HG02759 (cell line): ENCODE measurements at regions not wholly inside any gene's neighbourhood (a gene's known extent, or its start where the extent isn't known, plus 50 kb on each side); places are given as distances from the start of the nearest gene placed in this dataset.

ENCODE experiments used
- ATAC-seq: cut with Tn5 transposase; IDR thresholded peaks from one replicate; pipeline ENCODE4 v1.9.1; 2021; ENCODE audit warnings: mild to moderate bottlenecking, moderate library complexity; ENCODE audit not compliant: unreplicated experiment

DNA sequence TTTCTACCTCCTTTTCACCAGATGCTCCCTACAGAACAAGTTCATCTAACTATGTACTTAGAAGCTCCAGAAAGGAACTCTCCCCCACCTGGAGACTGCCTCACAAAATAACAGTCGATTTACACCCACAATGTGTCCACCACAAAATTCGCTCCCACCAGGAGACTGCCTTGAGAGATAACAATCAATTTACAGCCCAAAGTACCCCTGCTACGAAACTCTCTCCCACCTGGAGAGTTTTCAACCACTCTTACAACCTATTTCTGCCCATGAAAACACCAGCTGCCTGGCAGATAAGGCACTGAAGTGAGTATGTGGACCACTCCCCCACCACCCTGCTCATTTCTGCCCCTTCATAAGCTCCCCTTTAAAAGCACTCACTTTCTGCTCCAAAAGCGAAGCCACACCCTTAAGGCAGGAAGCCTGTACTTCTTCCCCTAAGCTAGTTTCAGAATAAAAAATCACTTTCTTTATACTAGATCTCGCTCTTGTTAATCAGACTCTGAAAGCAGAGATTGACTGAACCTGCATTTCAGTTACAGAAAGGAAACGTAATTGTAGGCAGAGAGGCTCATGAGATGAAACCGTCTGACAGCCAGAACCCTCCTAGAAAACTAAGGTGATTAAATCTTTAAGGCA lies 94.4 kb upstream of the RBBP8 start:
- no peak for ATAC-seq

DNA sequence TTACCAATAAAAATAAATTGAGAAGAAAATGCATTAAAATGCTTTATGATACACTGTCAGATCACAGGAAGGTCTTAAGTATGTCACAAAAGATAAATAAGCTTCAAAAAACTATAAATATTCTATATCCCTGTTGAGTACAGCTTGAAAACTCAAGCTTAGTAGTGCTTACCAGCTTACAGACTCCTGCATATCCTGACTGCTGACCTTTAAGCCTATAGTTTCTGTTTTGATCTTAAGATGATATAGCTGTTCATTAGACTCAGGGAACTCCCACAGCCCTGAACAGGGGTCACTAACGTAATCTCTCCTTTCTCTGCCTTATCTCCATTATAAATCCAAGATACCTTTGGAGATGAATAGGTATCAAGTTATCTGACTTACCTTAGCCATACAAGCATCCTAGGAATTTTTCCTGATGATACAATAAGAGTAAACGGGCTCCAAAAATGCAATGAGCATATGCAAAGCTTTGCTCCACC lies 93.7 kb upstream of the RBBP8 start:
- ATAC-seq = no peak

DNA sequence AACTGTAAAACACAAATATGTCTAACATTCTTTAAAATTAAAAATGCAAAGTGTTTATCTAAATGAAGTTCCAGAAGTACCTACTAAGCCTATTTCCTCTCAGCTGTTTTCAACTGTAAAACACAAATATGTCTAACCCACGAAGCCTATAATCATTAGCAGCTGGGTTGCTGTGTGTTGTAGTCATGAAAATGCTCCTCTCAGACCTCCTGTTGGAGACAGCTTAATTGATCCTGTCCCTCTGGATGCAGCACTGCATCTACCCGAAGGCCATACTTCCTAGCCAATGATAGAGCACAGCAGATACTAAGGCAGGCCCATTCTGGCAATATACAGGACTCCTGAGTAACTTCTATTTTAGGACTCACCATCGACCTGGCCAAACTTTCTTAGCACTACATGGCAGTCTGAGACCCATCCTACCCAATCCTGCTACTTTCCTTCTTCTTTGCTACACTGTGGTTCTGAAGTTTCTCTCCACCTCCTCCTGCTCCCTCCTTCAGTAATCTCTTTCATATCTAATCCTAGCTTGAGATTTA lies 92.5 kb upstream of the RBBP8 start:
- no peak for ATAC-seq

DNA sequence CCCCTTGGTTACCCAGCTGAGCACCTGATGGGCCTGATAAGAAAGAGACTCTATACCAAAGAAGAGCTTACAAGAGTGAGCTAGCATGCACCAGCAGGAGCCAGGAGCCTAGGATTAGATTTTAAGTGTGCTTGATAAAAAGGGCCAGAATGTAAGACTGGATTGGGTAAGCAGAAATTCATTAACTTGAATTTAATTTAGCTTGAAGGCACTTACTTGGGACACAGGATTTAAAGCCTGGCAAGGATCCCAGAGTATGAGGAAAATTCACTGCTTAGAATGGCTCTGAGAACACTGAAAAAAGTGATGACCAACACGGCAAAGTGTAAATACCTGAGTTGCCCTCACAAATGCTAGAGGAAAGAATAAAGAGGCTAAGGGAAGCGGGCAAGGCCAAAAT lies 91.3 kb upstream of the RBBP8 start:
- ATAC-seq = no peak

DNA sequence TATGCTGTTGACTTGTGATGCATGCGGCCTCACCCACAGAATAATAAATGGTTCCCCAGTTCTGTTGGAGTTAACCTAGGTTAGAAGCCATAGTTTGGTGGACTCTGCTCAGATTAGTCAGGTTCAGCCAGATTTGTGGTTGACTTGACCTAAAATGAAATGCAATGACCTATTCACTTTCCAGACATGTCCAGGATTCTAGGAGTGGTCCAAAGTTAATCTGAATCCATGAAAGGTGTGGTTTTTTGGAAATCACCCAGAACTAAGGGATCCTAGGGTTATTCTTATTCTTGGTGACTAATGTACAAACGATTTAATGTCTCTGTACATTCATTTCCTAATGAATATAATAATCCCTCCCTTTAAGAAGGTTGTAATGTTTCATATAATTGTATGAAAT lies 88.9 kb upstream of the RBBP8 start:
- no peak for ATAC-seq

DNA sequence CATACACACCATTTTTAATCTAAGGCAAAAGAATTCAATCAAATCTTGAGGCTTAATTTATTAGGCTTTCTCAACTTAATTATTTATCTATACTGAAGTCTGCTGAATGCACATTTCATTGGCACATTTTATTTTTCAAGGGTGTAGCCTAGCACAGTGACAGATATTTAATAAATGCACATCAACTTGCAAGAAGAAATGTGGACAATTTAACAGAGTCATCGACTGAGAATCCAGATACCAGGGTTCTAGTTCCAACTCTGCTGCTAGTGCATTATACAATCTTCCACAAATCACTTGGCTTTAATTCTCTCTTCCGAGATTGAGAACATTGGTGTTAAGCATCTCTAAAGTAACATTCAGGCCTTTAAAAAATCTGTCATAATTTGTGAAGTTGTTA lies 88.5 kb upstream of the RBBP8 start:
- ATAC-seq = no peak

DNA sequence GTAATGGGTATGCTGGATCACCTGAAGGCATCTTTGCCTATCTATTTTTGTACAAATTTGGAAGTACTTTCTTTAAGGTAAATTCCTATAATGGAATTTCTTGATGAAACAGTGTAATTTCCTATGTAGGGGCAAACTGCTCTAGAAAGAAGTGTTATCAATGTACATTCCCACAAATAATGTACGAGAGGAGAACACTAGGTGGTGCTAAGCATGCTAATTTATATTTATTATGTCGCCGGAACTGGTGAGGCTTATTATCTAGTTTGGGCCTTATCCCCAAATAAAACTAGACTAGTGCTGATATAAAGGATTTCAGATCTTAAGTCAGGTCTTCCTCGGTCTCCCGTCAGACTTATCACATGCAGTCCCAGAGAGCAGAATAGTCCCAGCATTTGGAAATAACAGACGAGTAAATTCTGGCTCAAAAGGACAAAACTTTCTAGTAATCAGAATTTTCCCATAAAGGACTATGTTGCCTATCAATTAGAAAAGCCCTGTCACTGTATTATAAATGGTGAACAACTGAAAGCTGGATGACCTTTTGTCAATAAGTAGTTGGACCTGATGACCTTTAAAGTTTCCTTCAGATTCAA lies 86.9 kb upstream of the RBBP8 start:
- no peak for ATAC-seq

DNA sequence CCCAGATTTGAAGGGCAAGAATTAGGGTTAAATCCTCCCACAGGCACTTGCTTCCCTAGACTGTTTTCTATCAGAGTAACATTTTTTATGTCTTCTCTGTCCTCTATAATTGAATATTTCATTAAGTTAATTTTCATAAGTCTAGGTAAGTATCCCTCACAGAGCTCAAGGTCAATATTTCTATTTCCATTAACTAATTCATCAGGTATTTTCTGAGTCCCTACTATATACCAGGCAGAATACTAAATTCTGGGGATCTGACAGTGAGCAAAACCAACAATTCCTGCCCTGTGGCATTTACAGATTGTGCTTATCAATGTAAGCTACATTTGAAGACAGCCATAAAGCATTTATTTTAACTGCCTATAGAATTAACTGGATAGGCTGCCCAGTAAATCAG lies 86.4 kb upstream of the RBBP8 start:
- no peak for ATAC-seq

DNA sequence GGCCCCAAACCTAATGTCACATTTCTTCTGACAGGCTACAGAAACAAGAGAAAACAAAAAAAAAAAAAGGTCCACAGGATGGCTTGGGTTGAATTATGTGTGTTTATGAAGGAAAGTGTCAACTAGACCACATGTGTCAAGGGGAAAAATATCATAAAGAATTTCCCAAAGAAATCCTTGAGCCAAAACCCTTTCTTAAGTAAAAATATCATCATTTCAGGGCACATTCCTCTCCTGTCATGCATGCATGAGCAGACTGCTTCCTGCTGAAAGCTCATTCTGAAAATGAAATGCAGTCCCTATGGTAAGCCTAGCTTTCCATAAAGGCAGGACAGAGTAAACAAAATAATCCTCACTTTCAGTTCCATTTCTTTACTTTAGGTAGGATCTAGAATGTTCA lies 85.7 kb upstream of the RBBP8 start:
- ATAC-seq = no peak

DNA sequence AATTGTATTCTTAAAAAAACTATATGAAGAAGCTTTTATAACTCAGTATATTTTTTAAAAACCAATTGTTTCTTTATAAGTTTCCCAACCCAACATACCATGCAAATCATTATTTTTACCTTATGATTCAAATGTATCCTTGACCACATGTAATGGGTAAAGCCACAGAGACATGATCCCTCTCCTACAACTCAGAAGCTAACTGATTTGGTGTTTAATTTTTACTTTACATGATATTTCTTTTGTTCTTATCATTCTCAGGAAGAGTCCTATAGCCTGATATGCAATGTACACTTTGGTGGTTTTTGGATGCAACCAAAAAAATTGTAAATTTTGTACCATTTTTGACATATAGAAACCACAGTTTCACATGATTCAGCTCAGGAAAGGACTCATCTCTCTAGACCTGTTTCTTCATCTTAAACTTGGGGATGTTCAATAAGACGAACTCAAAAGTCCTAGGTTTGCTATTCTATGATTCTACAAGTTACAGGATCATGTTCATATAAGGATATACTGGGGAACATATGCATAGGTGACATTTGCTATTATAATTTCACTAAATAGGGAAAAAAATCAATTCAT lies 85.2 kb upstream of the RBBP8 start:
- no peak for ATAC-seq

DNA sequence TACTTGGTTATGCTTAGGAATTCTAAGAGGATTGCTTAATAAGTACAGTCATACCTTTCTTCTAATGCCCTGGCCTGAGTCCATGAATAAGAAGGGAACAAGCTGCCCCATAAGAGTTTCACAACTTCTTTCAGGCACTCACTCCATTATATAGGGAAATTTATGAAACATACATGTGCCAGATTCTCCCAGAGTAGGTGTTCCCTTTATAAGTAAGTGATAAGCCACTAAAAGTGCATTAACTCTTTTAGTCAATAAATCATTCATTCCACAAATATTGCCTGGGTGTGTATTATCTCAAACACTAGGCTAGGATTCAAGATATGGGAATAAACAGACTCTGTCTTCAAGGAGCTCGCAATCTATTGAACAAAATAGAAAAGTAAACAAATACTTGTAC lies 84.5 kb upstream of the RBBP8 start:
- no peak for ATAC-seq

DNA sequence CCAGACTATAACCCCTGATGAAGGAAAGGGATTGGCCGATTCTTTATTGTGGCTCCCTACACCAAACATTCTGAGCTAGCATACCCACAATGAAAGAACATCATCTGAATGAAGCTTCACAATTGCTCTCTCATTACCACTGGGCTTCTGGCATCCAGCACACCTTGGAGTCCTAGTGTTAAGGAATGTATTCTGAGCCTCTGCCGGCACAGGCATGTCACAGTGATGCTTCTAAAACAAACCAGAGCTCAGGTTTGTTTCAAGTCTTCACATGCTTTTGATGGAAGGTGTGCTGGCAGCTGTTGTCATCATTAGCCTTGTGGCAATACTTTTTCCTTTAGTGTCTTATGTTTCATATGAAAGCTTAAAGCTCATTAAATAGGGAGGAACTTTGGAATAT lies 76.3 kb upstream of the RBBP8 start:
- no peak for ATAC-seq

DNA sequence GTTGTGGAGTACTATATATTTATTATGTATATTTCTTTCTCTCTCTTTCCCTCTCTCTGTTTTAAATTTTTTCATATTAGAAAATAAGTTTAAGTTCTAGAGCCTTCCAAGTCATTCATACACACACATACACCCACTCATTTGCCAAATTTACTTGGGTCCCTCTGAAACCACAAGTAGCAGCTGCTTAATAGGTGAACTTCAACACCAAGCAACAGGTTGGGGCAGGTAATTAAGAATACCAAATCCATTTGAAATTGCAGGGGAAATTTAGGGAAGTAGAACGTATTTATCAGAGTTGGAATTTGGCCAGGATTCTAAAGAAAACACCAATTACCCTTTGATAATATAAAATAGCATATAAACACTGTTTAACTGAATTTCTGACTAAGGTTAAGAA lies 75.0 kb upstream of the RBBP8 start:
- ATAC-seq = no peak

DNA sequence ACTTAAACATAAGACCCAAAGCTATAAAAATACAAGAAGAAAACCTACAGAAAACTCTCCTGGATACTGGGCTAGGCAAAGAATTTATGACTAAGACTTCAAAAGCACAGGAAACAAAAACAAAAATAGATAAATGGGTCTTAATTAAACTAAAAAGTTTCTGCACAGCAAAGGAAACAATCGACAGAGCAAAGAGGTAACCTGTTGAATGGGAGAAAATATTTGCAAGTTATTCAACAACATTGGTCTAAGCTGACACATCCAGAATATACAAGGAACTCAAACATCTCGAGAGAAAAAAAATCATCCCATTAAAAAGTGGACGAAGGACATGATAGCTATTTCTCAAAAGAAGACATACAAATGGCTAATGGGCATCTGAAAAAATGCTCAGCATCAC lies 72.3 kb upstream of the RBBP8 start:
- no peak for ATAC-seq

DNA sequence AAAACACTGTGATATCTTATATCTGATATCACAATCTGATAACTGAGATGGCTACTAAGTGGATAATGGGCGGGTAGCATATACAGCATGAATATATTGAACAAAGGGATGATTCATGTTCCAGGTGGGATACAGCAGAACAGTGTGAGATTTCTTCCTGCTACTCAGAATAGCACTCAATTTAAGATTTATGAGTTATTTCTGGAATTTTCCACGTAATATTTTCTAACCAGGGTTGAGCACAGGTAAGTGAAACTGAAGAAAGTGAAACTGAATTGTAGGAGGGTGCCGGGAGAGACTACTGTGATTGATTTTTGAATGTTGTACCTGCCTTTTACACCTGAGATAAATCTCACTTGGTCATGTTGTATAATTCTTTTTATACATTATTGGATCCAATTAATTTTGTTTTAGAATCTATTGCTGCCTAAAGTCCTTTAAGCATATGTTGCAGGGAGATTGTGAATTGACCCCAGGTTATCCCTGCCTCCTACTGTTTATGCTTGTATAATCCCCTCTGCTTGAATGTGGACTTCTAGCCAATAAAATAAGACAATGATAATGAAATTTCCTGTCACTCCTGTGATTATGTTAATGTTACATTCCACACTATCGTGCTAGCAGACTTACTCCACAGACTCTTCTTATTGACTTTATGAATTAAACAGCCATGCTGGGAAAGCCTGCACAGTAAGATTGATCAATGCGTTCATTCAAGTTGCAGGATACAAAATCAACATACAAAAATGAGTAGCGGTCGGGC lies 67.6 kb upstream of the RBBP8 start:
- no peak for ATAC-seq

DNA sequence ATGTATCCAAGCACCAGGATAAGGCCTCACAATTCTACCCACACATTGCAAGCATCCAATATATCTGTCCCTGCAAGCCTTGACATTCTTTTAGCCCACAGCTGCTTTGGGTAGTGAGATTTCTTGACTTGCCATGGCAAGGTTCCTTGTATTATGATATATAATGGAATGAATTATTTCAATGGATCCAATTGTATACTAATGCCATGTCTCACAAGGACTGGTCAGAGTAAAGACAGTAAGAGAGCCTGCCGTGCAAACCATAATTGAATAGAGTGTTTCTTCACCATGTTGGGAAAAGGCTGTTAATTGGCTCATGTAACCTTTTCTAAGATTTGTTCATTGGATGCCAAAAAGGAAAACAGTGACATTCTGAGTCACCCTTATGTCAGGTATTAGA lies 64.3 kb upstream of the RBBP8 start:
- no peak for ATAC-seq

DNA sequence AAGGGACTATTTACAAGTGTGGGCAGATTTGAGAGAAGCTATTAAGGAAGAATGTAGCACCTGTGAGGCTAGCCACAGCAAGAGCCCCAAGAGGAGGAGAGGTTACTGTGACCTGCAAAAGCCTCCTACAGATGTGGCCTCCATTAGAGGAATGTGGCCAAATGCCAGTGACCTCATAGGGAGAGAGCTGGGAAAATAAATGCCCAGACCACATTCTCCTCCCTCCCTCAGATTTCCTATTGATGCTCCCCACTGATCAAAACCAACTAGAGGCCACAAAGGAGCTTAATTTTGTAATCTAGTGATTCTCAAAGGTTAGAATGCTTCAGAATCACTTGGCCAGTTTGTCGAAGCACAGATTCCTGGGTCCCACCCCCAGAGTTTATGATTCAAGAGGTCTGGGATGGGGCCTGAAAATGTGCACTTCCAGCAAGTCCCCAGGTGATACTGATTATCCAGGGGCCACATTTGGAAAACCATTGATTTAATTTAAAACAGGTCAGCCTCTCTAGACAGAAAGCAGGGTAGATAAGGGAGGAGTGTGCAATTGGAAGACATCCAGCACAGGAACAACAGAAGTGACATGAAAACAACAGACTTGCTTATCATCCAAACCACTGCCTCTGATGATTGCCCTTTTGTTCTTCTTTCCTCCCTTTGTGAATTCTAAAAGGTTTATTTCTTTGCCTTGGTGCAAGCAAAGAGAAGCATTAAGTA lies 61.2 kb upstream of the RBBP8 start:
- ATAC-seq = no peak

DNA sequence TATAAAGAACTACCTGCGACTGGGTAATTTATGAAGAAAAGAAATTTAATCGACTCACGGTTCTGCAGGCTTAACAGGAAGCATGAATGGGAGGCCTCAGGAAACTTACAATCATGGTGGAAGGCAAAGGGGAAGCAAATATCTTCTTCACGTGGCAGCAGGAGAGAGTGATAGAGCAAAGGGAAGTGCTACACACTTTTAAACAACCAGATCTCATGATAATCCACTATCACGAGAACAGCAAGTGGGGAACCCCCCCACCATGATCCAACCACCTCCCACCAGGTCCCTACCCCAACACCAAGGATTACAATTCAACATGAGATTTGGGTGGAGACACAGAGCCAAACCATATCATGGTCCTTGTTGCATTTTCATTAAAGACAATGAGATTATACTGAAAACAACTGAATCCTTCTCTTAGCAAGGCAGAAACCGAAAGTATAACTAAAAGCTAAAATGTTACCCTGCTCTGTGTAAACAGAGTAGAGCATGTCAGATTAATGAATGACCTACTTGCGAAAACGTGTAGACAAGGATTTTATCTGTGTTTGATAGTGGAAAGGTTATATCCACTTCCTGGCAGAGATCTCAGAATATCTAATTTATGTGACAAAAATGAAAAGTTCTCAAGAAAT lies 60.1 kb upstream of the RBBP8 start:
- peak; percentile 88 for ATAC-seq

DNA sequence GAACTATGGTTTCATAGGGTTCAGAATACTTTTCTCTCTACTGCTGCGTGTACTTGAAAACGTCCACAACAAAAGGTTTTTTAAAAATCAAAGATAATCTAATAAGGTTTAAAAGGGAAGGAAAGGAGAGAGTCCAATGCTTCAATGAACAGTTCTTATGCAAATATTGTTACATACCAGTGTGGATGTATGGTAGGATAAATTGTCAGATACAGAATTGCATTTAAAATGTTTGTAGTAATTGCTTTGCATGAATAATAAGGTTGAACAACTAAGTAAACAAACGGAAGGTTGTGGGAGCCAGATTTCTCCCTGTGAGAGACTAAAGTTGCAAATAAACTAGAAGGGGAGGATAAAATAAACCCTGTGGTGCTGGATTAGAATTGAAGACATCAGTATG lies 53.8 kb upstream of the RBBP8 start:
- no peak for ATAC-seq

DNA sequence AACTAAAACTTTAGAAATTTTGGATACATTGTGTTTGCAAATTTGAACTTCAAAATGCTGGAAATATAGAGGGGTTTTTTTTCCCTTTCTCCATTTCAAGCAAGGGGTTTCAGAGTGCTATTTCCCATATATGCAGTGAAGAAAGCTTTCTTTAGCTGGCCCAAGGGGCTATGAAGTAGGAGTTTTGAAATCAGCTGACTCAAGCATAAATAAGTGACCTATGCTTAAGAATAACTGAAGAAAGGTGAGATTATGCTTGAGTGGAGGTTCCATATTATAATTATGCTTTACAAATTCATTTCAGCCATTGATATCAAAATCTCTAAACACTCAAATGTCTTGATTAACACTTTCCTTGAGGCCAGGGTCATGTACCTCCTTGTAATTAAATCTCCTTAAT lies 51.0 kb upstream of the RBBP8 start:
- no peak for ATAC-seq

DNA sequence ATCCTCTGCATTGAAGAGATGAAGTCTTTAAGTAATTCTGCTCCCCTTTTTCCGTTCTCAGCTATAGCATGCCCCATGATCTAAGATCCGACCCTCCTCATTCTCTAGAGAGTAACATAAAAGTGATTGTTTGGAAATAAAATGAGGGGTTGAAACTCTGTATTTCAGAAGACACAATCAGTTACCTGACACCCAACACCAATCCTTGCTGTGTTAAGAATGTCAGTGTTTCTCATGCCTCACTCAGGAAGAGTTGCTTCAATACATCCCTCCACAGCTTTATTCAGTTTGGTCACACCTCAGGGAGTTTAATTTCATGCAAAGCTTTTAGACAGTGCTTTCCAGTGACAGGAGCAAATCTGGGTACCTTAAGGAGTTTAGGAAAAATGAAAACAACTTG lies 49.9 kb upstream of the RBBP8 start:
- no peak for ATAC-seq
